ENCODE measurements at regions not wholly inside any gene's neighbourhood (a gene's known extent, or its start where the extent isn't known, plus 50 kb on each side); places are given as distances from the start of the nearest gene placed in this dataset.

- no peak for DNase-seq (ENCODE audit: low read depth in 1 of 2, low spot score in 1 of 2)
- Histone ChIP-seq H3K4me3 (replicated peaks; ENCODE audit: insufficient read depth, low read length) (no peak overlapping the region), H3K27me3 (ENCODE audit: insufficient read depth, poor library complexity, severe bottlenecking) (no peaks in the 10 kb centered on the region), H3K27ac (replicated peaks) (no peak overlapping the region)
- TF ChIP-seq GABPA (IDR thresholded peaks at IDR 0.05; ENCODE audit: low read depth) (no peak), SPI1 (IDR thresholded peaks at IDR 0.05; ENCODE audit: borderline replicate concordance, low read depth) (no peak), POLR2AphosphoS5 (IDR thresholded peaks at IDR 0.05; ENCODE audit: low read depth) (no peak)
- TF ChIP-seq, protein P1, sequence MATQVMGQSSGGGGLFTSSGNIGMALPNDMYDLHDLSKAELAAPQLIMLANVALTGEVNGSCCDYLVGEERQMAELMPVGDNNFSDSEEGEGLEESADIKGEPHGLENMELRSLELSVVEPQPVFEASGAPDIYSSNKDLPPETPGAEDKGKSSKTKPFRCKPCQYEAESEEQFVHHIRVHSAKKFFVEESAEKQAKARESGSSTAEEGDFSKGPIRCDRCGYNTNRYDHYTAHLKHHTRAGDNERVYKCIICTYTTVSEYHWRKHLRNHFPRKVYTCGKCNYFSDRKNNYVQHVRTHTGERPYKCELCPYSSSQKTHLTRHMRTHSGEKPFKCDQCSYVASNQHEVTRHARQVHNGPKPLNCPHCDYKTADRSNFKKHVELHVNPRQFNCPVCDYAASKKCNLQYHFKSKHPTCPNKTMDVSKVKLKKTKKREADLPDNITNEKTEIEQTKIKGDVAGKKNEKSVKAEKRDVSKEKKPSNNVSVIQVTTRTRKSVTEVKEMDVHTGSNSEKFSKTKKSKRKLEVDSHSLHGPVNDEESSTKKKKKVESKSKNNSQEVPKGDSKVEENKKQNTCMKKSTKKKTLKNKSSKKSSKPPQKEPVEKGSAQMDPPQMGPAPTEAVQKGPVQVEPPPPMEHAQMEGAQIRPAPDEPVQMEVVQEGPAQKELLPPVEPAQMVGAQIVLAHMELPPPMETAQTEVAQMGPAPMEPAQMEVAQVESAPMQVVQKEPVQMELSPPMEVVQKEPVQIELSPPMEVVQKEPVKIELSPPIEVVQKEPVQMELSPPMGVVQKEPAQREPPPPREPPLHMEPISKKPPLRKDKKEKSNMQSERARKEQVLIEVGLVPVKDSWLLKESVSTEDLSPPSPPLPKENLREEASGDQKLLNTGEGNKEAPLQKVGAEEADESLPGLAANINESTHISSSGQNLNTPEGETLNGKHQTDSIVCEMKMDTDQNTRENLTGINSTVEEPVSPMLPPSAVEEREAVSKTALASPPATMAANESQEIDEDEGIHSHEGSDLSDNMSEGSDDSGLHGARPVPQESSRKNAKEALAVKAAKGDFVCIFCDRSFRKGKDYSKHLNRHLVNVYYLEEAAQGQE (IDR thresholded peaks at IDR 0.05; ENCODE audit: insufficient replicate concordance, low read depth) = no peak
- TF ChIP-seq, protein P2, sequence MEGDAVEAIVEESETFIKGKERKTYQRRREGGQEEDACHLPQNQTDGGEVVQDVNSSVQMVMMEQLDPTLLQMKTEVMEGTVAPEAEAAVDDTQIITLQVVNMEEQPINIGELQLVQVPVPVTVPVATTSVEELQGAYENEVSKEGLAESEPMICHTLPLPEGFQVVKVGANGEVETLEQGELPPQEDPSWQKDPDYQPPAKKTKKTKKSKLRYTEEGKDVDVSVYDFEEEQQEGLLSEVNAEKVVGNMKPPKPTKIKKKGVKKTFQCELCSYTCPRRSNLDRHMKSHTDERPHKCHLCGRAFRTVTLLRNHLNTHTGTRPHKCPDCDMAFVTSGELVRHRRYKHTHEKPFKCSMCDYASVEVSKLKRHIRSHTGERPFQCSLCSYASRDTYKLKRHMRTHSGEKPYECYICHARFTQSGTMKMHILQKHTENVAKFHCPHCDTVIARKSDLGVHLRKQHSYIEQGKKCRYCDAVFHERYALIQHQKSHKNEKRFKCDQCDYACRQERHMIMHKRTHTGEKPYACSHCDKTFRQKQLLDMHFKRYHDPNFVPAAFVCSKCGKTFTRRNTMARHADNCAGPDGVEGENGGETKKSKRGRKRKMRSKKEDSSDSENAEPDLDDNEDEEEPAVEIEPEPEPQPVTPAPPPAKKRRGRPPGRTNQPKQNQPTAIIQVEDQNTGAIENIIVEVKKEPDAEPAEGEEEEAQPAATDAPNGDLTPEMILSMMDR (IDR thresholded peaks at IDR 0.05; ENCODE audit: insufficient read depth, low read length) = no peak
These were observed 79.7 kb upstream of the JARID2 start for GRCh38 chr6:15166121-15166520.

- Histone ChIP-seq H3K27me3 (ENCODE audit: insufficient read depth, poor library complexity, severe bottlenecking) (no peaks in the 10 kb centered on the region), H3K4me3 (replicated peaks; ENCODE audit: insufficient read depth, low read length) (no peak overlapping the region), H3K27ac (replicated peaks) (no peak overlapping the region)
- DNase-seq (ENCODE audit: low read depth in 1 of 2, low spot score in 1 of 2) = no peak
- TF ChIP-seq SPI1 (IDR thresholded peaks at IDR 0.05; ENCODE audit: borderline replicate concordance, low read depth) (no peak), GABPA (IDR thresholded peaks at IDR 0.05; ENCODE audit: low read depth) (no peak), POLR2AphosphoS5 (IDR thresholded peaks at IDR 0.05; ENCODE audit: low read depth) (no peak)
- TF ChIP-seq, protein P1 (IDR thresholded peaks at IDR 0.05; ENCODE audit: insufficient replicate concordance, low read depth) = no peak
- TF ChIP-seq, protein P2 (IDR thresholded peaks at IDR 0.05; ENCODE audit: insufficient read depth, low read length) = no peak
These were observed 75.7 kb upstream of the JARID2 start for GRCh38 chr6:15170126-15170525.

- DNase-seq (ENCODE audit: low read depth in 1 of 2, low spot score in 1 of 2) = no peak
- H3K4me3 ChIP-seq (replicated peaks; ENCODE audit: insufficient read depth, low read length) = no peak overlapping the region
- H3K27ac ChIP-seq (replicated peaks) = no peak overlapping the region
- no peaks in the 10 kb centered on the region for H3K27me3 ChIP-seq (ENCODE audit: insufficient read depth, poor library complexity, severe bottlenecking)
- TF ChIP-seq, protein P2 (IDR thresholded peaks at IDR 0.05; ENCODE audit: insufficient read depth, low read length) = no peak
- TF ChIP-seq SPI1 (IDR thresholded peaks at IDR 0.05; ENCODE audit: borderline replicate concordance, low read depth) (no peak), POLR2AphosphoS5 (IDR thresholded peaks at IDR 0.05; ENCODE audit: low read depth) (no peak), GABPA (IDR thresholded peaks at IDR 0.05; ENCODE audit: low read depth) (no peak)
- TF ChIP-seq, protein P1 (IDR thresholded peaks at IDR 0.05; ENCODE audit: insufficient replicate concordance, low read depth) = no peak
These were observed 74.8 kb upstream of the JARID2 start for GRCh38 chr6:15171026-15171425.

All from HL-60 (cell line).